MG63 (cell line): ENCODE measurements at regions not wholly inside any gene's neighbourhood (a gene's known extent, or its start where the extent isn't known, plus 50 kb on each side); places are given as distances from the start of the nearest gene placed in this dataset.

Source experiments
- DNase-seq: peaks from one replicate; pipeline ENCODE4 v3.0.0-alpha.2; 2020
- H3K27me3 ChIP-seq: fragments of 250-450 bp; sonication (Bioruptor Pico); 2 replicates; pipeline ENCODE4 v1.5.1; 2020; ENCODE audit warnings: mild to moderate bottlenecking, moderate library complexity
- H3K36me3 ChIP-seq: fragments of 250-450 bp; sonication (Bioruptor Pico); 2 replicates; pipeline ENCODE4 v1.5.1; 2020; ENCODE audit warnings: mild to moderate bottlenecking, moderate library complexity
- H3K4me3 ChIP-seq: fragments of 250-450 bp; sonication (Bioruptor Pico); 2 replicates; pipeline ENCODE4 v1.5.1; 2020; ENCODE audit warnings: mild to moderate bottlenecking, moderate library complexity
- H3K9me3 ChIP-seq: fragments of 250-450 bp; sonication (Bioruptor Pico); 2 replicates; pipeline ENCODE4 v1.5.1; 2020; ENCODE audit warnings: mild to moderate bottlenecking, moderate library complexity

GRCh38 chr5:35484241-35484640 is 133.4 kb upstream of the SPEF2 start:
- H3K4me3 ChIP-seq = no peak overlapping the region
- H3K9me3 ChIP-seq = no peaks in the 10 kb centered on the region
- no peaks in the 10 kb centered on the region for H3K36me3 ChIP-seq
- H3K27me3 ChIP-seq = no peaks in the 10 kb centered on the region
- no peak for DNase-seq

- Histone ChIP-seq H3K27me3 (no peaks in the 10 kb centered on the region), H3K36me3 (no peaks in the 10 kb centered on the region), H3K9me3 (no peaks in the 10 kb centered on the region), H3K4me3 (no peak overlapping the region)
- no peak for DNase-seq
These were observed 133.9 kb upstream of the SPEF2 start for GRCh38 chr5:35483780-35484179.

GRCh38 chr5:35483191-35483590 is 134.5 kb upstream of the SPEF2 start:
- no peak overlapping the region for H3K4me3 ChIP-seq
- no peak for DNase-seq
- H3K27me3 ChIP-seq = no peaks in the 10 kb centered on the region
- H3K9me3 ChIP-seq = no peaks in the 10 kb centered on the region
- no peaks in the 10 kb centered on the region for H3K36me3 ChIP-seq

GRCh38 chr5:35482167-35482755 is 135.4 kb upstream of the SPEF2 start:
- no peak overlapping the region for H3K4me3 ChIP-seq
- H3K36me3 ChIP-seq = no peaks in the 10 kb centered on the region
- no peaks in the 10 kb centered on the region for H3K27me3 ChIP-seq
- H3K9me3 ChIP-seq = no peaks in the 10 kb centered on the region
- DNase-seq = no peak

GRCh38 chr5:35478856-35479682 is 138.6 kb upstream of the SPEF2 start:
- no peaks in the 10 kb centered on the region for H3K27me3 ChIP-seq
- H3K36me3 ChIP-seq = no peaks in the 10 kb centered on the region
- H3K4me3 ChIP-seq = peak overlapping the region; percentile 48
- DNase-seq = no peak
- no peaks in the 10 kb centered on the region for H3K9me3 ChIP-seq

- no peaks in the 10 kb centered on the region for H3K9me3 ChIP-seq
- DNase-seq = no peak
- H3K36me3 ChIP-seq = no peaks in the 10 kb centered on the region
- no peak overlapping the region for H3K4me3 ChIP-seq
- H3K27me3 ChIP-seq = no peaks in the 10 kb centered on the region
These were observed 139.8 kb upstream of the SPEF2 start for GRCh38 chr5:35477911-35478310.

GRCh38 chr5:35477321-35477720 is 140.3 kb upstream of the SPEF2 start:
- Histone ChIP-seq H3K9me3 (no peaks in the 10 kb centered on the region), H3K4me3 (no peak overlapping the region), H3K27me3 (no peaks in the 10 kb centered on the region), H3K36me3 (no peaks in the 10 kb centered on the region)
- no peak for DNase-seq

GRCh38 chr5:35476797-35477196 is 140.9 kb upstream of the SPEF2 start:
- H3K27me3 ChIP-seq = no peaks in the 10 kb centered on the region
- no peak for DNase-seq
- H3K4me3 ChIP-seq = no peak overlapping the region
- H3K9me3 ChIP-seq = no peaks in the 10 kb centered on the region
- H3K36me3 ChIP-seq = no peaks in the 10 kb centered on the region

- Histone ChIP-seq H3K4me3 (no peak overlapping the region), H3K27me3 (no peaks in the 10 kb centered on the region), H3K36me3 (no peaks in the 10 kb centered on the region), H3K9me3 (no peaks in the 10 kb centered on the region)
- DNase-seq = no peak
These were observed 141.6 kb upstream of the SPEF2 start for GRCh38 chr5:35476036-35476435.

GRCh38 chr5:35473589-35473988 is 144.1 kb upstream of the SPEF2 start:
- DNase-seq = no peak
- H3K36me3 ChIP-seq = no peaks in the 10 kb centered on the region
- no peak overlapping the region for H3K4me3 ChIP-seq
- no peaks in the 10 kb centered on the region for H3K9me3 ChIP-seq
- no peaks in the 10 kb centered on the region for H3K27me3 ChIP-seq

- no peaks in the 10 kb centered on the region for H3K9me3 ChIP-seq
- peak; percentile 13 for DNase-seq
- no peaks in the 10 kb centered on the region for H3K36me3 ChIP-seq
These were observed 146.8 kb upstream of the SPEF2 start for GRCh38 chr5:35470866-35471265.

GRCh38 chr5:35468811-35469210 is 148.9 kb upstream of the SPEF2 start:
- Histone ChIP-seq H3K36me3 (no peaks in the 10 kb centered on the region), H3K4me3 (no peak overlapping the region), H3K27me3 (no peaks in the 10 kb centered on the region), H3K9me3 (no peaks in the 10 kb centered on the region)
- DNase-seq = no peak

More at GRCh38 chr5:35470866-35471265, 146.8 kb upstream of the SPEF2 start:
- H3K4me3 ChIP-seq = no peak overlapping the region
- H3K27me3 ChIP-seq = no peaks in the 10 kb centered on the region

- H3K9me3 ChIP-seq = no peaks in the 10 kb centered on the region
- no peak for DNase-seq
- no peaks in the 10 kb centered on the region for H3K36me3 ChIP-seq
- no peak overlapping the region for H3K4me3 ChIP-seq
- no peaks in the 10 kb centered on the region for H3K27me3 ChIP-seq
These were observed 150.9 kb upstream of the SPEF2 start for GRCh38 chr5:35466746-35467145.

GRCh38 chr5:35464757-35465156 is 152.9 kb upstream of the SPEF2 start:
- no peak overlapping the region for H3K4me3 ChIP-seq

GRCh38 chr5:35461530-35461929 is 156.1 kb upstream of the SPEF2 start:
- Histone ChIP-seq H3K36me3 (no peaks in the 10 kb centered on the region), H3K27me3 (no peaks in the 10 kb centered on the region), H3K9me3 (no peaks in the 10 kb centered on the region), H3K4me3 (no peak overlapping the region)
- DNase-seq = no peak

More at GRCh38 chr5:35464757-35465156, 152.9 kb upstream of the SPEF2 start:
- Histone ChIP-seq H3K27me3 (no peaks in the 10 kb centered on the region), H3K36me3 (no peaks in the 10 kb centered on the region), H3K9me3 (no peaks in the 10 kb centered on the region)
- no peak for DNase-seq

GRCh38 chr5:35458824-35459207 is 158.8 kb upstream of the SPEF2 start:
- H3K36me3 ChIP-seq = no peaks in the 10 kb centered on the region
- H3K27me3 ChIP-seq = no peaks in the 10 kb centered on the region
- no peak overlapping the region for H3K4me3 ChIP-seq
- DNase-seq = no peak
- no peaks in the 10 kb centered on the region for H3K9me3 ChIP-seq

- Histone ChIP-seq H3K4me3 (no peak overlapping the region), H3K27me3 (no peaks in the 10 kb centered on the region), H3K36me3 (no peaks in the 10 kb centered on the region), H3K9me3 (no peaks in the 10 kb centered on the region)
- no peak for DNase-seq
These were observed 159.5 kb upstream of the SPEF2 start for GRCh38 chr5:35457912-35458823.
